ENCODE measurements at regions not wholly inside any gene's neighbourhood (a gene's known extent, or its start where the extent isn't known, plus 50 kb on each side); places are given as distances from the start of the nearest gene placed in this dataset.
"Not testable (repeated sequence)": the region's sequence is repeated elsewhere in the genome, so short reads cannot be mapped to it uniquely, and the experiment has no call there.

GRCh38 chr1:93774707-93775106, 93.1 kb upstream of the BCAR3 start:
- no peak for DNase-seq (ENCODE audit: low read depth in 3 of 3, low spot score in 2 of 3)

- no peak for DNase-seq (ENCODE audit: low read depth in 3 of 3, low spot score in 2 of 3)
These were observed 91.6 kb upstream of the BCAR3 start for GRCh38 chr1:93773049-93773838.

- no peak for DNase-seq (ENCODE audit: low read depth in 3 of 3, low spot score in 2 of 3)
These were observed 90.2 kb upstream of the BCAR3 start for GRCh38 chr1:93771843-93772242.

- no peak for DNase-seq (ENCODE audit: low read depth in 3 of 3, low spot score in 2 of 3)
These were observed 89.0 kb upstream of the BCAR3 start for GRCh38 chr1:93770640-93771039.

- DNase-seq (ENCODE audit: low read depth in 3 of 3, low spot score in 2 of 3), result no peak
These were observed 88.1 kb upstream of the BCAR3 start for GRCh38 chr1:93769777-93770176.

- DNase-seq (ENCODE audit: low read depth in 3 of 3, low spot score in 2 of 3), result peak in 1 of 3 donors; percentile 49
These were observed 86.8 kb upstream of the BCAR3 start for GRCh38 chr1:93768380-93768863.

- no peak for DNase-seq (ENCODE audit: low read depth in 3 of 3, low spot score in 2 of 3)
These were observed 84.8 kb upstream of the BCAR3 start for GRCh38 chr1:93766451-93766850.

- no peak for DNase-seq (ENCODE audit: low read depth in 3 of 3, low spot score in 2 of 3)
These were observed 83.5 kb upstream of the BCAR3 start for GRCh38 chr1:93765099-93765498.

GRCh38 chr1:93764366-93764750, 82.7 kb upstream of the BCAR3 start:
- no peak for DNase-seq (ENCODE audit: low read depth in 3 of 3, low spot score in 2 of 3)

- DNase-seq (ENCODE audit: low read depth in 3 of 3, low spot score in 2 of 3), result no peak
These were observed 82.2 kb upstream of the BCAR3 start for GRCh38 chr1:93763704-93764365.

- no peak for DNase-seq (ENCODE audit: low read depth in 3 of 3, low spot score in 2 of 3)
These were observed 77.3 kb upstream of the BCAR3 start for GRCh38 chr1:93758842-93759515.

GRCh38 chr1:93757256-93758036, 75.8 kb upstream of the BCAR3 start:
- no peak for DNase-seq (ENCODE audit: low read depth in 3 of 3, low spot score in 2 of 3)

- no peak for DNase-seq (ENCODE audit: low read depth in 3 of 3, low spot score in 2 of 3)
These were observed 75.0 kb upstream of the BCAR3 start for GRCh38 chr1:93756657-93757056.

- DNase-seq (ENCODE audit: low read depth in 3 of 3, low spot score in 2 of 3), result not testable (repeated sequence)
These were observed 73.6 kb upstream of the BCAR3 start for GRCh38 chr1:93755251-93755715.

GRCh38 chr1:93753791-93754763, 72.4 kb upstream of the BCAR3 start:
- no peak for DNase-seq (ENCODE audit: low read depth in 3 of 3, low spot score in 2 of 3)

- no peak for DNase-seq (ENCODE audit: low read depth in 3 of 3, low spot score in 2 of 3)
These were observed 70.0 kb upstream of the BCAR3 start for GRCh38 chr1:93751377-93752250.

GRCh38 chr1:93750955-93751354, 69.3 kb upstream of the BCAR3 start:
- no peak for DNase-seq (ENCODE audit: low read depth in 3 of 3, low spot score in 2 of 3)

GRCh38 chr1:93749894-93750301, 68.3 kb upstream of the BCAR3 start:
- DNase-seq (ENCODE audit: low read depth in 3 of 3, low spot score in 2 of 3), result no peak

- no peak for DNase-seq (ENCODE audit: low read depth in 3 of 3, low spot score in 2 of 3)
These were observed 67.8 kb upstream of the BCAR3 start for GRCh38 chr1:93749487-93749886.
